AG04450 (cell line): ENCODE measurements at regions not wholly inside any gene's neighbourhood (a gene's known extent, or its start where the extent isn't known, plus 50 kb on each side); places are given as distances from the start of the nearest gene placed in this dataset.

Experiments
- CTCF ChIA-PET: fragments of 300-600, 350-600 bp; formaldehyde crosslinking; extraction: SDS; loops from one replicate; lab custom pipeline; 2022; ENCODE audit warnings: antibody characterized with exemption, inconsistent platforms; lab: Charles Lee
- POLR2A ChIA-PET: fragments of 350-600 bp; formaldehyde crosslinking; extraction: SDS; loops from one replicate; lab custom pipeline; 2021; ENCODE audit warnings: antibody characterized with exemption, inconsistent platforms; lab: Yijun Ruan, JAX
- DNase-seq: peaks from one replicate; pipeline ENCODE4 v3.0.0-alpha.2; 2011; ENCODE audit warnings: low read depth, low spot score
- H3K27ac ChIP-seq: one replicate; pipeline ENCODE4 v1.5.1; 2012; ENCODE audit warnings: low read depth, low read length, control low read depth
- H3K27me3 ChIP-seq: one replicate; pipeline ENCODE4 v1.6.0; 2012; ENCODE audit warnings: low read length; ENCODE audit not compliant: control insufficient read depth, insufficient read depth
- H3K4me3 ChIP-seq: 2 replicates; pipeline ENCODE4 v1.5.1; 2011; ENCODE audit warnings: mild to moderate bottlenecking, low read depth, low read length, control low read depth
- H3K9me3 ChIP-seq: 2 replicates; pipeline ENCODE4 v1.5.1; 2012; ENCODE audit warnings: low read length; ENCODE audit not compliant: control insufficient read depth, insufficient read depth
- TF ChIP-seq, protein P1 (sequence below): IDR thresholded peaks from 2 replicates; pipeline ENCODE4 v1.5.1; 2011; ENCODE audit warnings: low read depth, low read length, control low read depth, inconsistent platforms

DNA sequence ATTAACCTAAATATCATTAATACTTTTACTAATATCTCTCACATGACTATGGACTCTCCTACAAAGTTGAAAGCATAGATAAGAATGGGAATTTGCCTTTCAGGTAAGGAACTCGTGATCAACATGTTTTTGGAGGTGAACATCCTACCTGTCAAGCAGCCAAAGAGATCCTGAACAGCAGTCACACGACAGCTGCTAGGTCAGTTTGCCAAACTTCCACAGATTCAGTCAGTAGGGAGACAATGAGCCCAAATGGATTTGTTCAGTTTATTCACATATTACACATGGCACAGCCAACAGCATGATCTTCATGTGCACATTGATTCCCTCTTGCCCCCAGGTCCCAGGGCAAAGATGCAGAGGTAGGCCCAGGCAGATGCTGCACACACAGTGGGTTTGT lies 86.1 kb upstream of the LOC128125822 start:
- ChIA-PET CTCF (no interaction called here), POLR2A (no interaction called here)
- TF ChIP-seq, protein P1, sequence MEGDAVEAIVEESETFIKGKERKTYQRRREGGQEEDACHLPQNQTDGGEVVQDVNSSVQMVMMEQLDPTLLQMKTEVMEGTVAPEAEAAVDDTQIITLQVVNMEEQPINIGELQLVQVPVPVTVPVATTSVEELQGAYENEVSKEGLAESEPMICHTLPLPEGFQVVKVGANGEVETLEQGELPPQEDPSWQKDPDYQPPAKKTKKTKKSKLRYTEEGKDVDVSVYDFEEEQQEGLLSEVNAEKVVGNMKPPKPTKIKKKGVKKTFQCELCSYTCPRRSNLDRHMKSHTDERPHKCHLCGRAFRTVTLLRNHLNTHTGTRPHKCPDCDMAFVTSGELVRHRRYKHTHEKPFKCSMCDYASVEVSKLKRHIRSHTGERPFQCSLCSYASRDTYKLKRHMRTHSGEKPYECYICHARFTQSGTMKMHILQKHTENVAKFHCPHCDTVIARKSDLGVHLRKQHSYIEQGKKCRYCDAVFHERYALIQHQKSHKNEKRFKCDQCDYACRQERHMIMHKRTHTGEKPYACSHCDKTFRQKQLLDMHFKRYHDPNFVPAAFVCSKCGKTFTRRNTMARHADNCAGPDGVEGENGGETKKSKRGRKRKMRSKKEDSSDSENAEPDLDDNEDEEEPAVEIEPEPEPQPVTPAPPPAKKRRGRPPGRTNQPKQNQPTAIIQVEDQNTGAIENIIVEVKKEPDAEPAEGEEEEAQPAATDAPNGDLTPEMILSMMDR = no peak

DNA sequence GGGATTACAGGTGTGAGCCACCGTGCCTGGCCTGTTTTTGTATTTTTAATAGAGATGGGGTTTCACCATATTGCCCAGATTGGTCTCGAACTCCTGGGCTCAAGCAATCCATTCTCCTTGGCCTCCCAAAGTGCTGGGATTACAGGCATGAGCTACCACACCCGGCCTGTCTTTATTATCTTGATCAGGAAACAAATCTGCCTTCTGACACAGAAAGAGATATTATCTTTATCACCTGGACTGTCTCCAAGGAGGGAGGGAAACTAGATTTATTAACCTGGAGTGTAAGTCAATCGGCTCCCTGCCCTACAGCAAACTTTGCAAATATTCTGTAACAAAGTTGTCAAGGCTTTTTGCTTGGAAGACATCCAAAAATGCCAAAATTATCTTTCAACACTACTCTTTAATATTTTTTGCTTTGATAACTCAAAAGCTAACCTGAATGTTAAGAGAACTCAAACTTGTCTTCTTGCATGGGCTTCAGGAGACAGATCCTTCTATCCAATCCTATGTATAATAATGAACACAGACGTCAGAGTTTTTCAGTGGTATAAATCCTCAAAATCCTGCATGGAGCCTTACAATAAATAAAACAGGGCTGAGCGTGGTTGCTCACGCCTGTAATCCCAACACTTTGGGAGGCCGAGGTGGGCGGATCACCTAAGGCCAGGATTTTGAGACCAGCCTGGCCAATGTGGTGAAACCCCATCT lies 85.0 kb upstream of the LOC128125822 start:
- DNase-seq = no peak
- ChIA-PET CTCF (no interaction called here), POLR2A (no interaction called here)
- TF ChIP-seq, protein P1 = no peak
- H3K4me3 ChIP-seq = no peak overlapping the region
- H3K27me3 ChIP-seq = no peaks in the 10 kb centered on the region
- H3K27ac ChIP-seq = no peak overlapping the region
- no peaks in the 10 kb centered on the region for H3K9me3 ChIP-seq

More for the DNA sequence above, 86.1 kb upstream of the LOC128125822 start:
- Histone ChIP-seq H3K27ac (no peak overlapping the region), H3K27me3 (no peaks in the 10 kb centered on the region), H3K9me3 (no peaks in the 10 kb centered on the region), H3K4me3 (no peak overlapping the region)
- no peak for DNase-seq

DNA sequence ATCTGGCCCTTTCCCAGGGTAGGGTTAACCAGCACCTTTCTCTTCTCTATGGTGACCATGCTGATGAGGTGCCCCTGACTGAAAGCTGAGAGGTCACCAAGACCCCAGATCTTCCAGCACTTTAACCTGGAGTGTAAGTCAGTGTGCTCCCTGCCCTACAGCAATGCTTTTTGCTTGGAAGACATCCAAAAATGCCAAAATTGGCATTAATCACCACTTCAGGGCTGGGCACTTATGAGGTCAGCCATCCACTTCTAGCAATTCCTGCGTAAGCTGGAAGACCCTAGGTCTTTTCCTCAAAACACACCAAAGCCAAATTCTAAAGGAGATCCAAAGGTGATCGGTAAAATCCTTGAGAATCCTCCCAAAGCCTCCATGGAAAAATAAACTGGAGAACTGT lies 81.2 kb upstream of the LOC128125822 start:
- Histone ChIP-seq H3K27me3 (no peaks in the 10 kb centered on the region), H3K27ac (no peak overlapping the region), H3K9me3 (no peaks in the 10 kb centered on the region), H3K4me3 (no peak overlapping the region)
- CTCF ChIA-PET = no interaction called here
- TF ChIP-seq, protein P1 = no peak
- DNase-seq = no peak
- POLR2A ChIA-PET = no interaction called here

DNA sequence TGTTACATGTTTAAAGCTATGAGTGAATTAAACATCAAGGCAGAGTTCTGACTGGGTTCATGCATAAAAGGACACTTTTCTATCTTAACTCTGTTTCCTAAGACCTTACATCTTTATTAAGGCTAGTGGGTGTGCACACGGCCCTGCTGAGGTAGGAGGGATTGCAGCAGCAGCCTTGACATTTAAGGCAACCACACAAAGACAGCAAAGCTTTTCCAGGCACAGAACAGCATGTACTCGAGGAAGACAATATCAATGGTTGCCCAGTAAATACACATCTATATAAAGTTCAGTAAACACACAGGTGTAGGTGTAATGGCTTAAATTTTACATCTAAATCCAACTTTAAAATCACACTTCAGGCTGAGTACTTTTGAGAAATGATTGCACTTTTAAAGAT lies 79.8 kb upstream of the LOC128125822 start:
- ChIA-PET CTCF (no interaction called here), POLR2A (no interaction called here)
- no peak for DNase-seq
- Histone ChIP-seq H3K27me3 (no peaks in the 10 kb centered on the region), H3K27ac (no peak overlapping the region), H3K4me3 (no peak overlapping the region), H3K9me3 (no peaks in the 10 kb centered on the region)
- TF ChIP-seq, protein P1 = no peak

DNA sequence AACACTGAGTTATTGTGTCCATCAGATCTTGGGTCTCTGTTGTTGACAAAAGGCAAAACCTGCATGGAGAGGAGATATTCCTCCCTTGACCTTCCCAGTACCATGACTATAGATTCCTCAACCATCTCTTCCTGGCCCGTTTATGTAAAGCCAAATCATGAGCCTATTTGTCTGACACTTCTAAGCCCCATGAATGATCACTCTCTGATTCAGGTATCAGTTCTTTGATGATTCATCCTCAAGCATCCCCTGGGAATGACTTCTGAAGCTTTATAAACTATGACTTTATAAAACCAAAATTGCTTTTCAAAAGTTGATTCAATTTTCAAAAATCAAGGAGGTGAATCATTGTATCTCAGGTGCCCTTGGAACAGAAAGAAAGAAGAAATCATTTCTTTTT lies 78.7 kb upstream of the LOC128125822 start:
- Histone ChIP-seq H3K4me3 (no peak overlapping the region), H3K9me3 (no peaks in the 10 kb centered on the region), H3K27ac (no peak overlapping the region), H3K27me3 (no peaks in the 10 kb centered on the region)
- DNase-seq = no peak
- TF ChIP-seq, protein P1 = no peak
- CTCF ChIA-PET = no interaction called here
- POLR2A ChIA-PET = no interaction called here
